NCI-H510A treated with DMSO at 0.1 percent for 48 hours (cell line): ENCODE measurements at regions not wholly inside any gene's neighbourhood (a gene's known extent, or its start where the extent isn't known, plus 50 kb on each side); places are given as distances from the start of the nearest gene placed in this dataset.
A peak's percentile ranks its signal among the peaks of the same experiment; 100 is the strongest.
"Not testable (repeated sequence)": the region's sequence is repeated elsewhere in the genome, so short reads cannot be mapped to it uniquely, and the experiment has no call there.

Source experiments
- DNase-seq: peaks from one replicate; lab custom pipeline; 2025; lab: John Stamatoyannopoulos, UW

GRCh38 chrX:55813150-55813549 is 95.6 kb downstream of the RRAGB start:
- no peak for DNase-seq

DNA sequence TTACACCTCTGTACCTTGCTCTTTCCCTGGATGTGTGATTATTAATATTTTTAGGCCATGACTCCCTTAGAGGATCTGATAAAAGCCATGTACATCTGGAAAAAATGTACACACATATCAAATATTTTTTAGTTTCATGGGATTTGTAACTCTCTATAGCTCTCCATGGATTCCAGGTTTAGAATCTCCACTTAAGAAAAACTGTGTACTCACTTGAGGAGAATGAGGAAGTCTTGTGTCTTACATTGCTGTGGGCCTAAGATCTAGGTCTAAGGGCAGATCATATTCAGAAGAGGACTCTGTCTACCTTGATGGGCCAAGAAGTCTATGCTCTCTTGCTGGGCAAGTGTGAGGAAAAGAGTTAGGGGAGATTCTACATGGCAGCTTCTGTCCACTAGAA is 98.0 kb downstream of the RRAGB start:
- DNase-seq, result no peak

DNA sequence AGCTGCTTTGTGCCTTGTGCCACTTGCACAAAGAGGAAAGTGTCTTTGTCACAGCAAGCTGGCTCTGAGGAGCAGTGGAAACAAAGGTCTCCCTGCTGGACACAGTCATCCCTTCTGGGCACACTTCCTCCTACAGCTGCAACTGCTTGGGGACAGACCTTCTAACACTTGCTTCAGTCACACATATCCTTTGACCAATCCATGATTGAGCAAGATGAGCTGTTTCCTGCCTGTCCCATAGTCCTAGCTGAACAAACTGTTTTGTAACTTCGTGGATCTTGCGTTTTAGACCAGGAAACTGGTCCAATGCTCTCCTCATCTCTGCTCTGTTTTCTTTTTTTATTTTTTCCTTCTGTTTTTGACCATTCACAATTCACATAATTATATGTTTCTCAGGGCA is 98.5 kb downstream of the RRAGB start:
- DNase-seq, result no peak

DNA sequence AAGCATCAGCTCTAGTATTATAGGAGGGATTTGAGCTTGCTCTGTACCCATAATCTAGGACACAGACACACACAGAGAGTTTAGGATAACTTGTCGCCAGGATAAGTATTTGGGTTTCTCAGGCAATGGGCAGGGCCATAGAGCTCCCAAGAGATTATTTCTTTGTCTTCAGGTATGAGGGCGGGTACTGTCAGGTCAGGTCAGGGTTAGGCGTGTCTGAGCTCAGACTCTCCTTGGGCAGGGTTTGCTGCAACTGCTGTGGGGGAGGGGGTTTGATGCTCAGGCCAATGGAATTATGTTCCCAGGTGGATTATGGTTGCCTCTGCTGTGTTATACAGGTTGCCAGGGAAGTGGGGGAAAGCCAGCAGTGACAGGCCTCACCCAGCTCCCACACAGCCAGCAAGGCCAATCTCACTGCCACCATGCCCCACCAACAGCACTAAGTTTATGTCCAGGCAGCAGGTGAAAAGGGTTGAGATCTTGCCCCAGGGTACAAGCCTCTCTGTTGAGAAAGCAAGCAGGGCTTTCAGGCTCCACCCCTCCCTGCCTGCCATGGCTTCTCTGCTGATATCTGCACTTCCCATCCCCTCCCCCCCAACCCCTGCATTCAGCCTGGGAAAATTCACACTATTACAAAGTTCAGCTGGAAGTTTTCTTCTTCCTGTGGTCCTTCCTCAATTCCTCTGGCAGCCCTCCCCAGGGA is 101.3 kb downstream of the RRAGB start:
- no peak for DNase-seq

- no peak for DNase-seq
Measured at GRCh38 chrX:55839485-55839884, 121.9 kb downstream of the RRAGB start.

GRCh38 chrX:55841962-55842752 is 124.6 kb downstream of the RRAGB start:
- no peak for DNase-seq

- DNase-seq, result not testable (repeated sequence)
Measured at GRCh38 chrX:55866779-55867178, 149.2 kb downstream of the RRAGB start.

GRCh38 chrX:55867181-55867651 is 149.7 kb downstream of the RRAGB start:
- no peak for DNase-seq

- no peak for DNase-seq
Measured at GRCh38 chrX:55867708-55868107, 150.2 kb downstream of the RRAGB start.

DNA sequence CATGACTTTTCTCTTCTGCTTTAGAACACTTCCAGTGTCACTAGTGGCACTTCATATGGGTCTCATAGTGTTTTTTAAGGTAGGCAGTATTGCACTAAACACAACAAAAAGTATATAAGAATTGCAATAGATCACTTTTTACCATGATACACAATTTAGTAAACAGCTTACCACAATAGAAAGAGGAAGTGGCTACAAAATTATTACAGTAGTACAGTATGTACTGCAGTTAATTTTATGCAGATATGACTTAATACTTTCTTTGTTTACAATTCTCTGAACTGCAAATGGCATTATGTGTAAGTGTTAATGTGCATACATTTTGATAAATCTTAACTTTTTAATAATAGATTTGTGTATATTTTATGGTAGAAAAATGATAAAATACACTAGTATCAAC is 157.3 kb downstream of the RRAGB start:
- DNase-seq, result no peak

DNA sequence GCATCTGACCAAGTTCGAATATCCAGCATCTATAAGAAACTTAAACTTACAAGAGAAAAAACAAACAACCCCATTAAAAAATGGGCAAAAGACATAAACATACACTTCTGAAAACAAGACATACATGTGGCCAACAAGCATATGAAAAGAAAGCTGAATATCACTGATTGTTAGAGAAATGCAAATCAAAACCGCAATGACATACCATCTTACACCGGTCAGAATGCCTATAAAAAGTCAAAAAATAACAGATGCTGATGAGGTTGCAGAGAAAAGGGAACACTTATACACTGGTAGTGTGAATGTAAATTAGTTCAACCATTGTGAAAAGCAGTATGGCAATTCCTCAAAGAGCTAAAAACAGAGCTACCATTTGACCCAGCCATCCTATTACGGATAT is 166.0 kb downstream of the RRAGB start:
- DNase-seq, result not testable (repeated sequence)

DNA sequence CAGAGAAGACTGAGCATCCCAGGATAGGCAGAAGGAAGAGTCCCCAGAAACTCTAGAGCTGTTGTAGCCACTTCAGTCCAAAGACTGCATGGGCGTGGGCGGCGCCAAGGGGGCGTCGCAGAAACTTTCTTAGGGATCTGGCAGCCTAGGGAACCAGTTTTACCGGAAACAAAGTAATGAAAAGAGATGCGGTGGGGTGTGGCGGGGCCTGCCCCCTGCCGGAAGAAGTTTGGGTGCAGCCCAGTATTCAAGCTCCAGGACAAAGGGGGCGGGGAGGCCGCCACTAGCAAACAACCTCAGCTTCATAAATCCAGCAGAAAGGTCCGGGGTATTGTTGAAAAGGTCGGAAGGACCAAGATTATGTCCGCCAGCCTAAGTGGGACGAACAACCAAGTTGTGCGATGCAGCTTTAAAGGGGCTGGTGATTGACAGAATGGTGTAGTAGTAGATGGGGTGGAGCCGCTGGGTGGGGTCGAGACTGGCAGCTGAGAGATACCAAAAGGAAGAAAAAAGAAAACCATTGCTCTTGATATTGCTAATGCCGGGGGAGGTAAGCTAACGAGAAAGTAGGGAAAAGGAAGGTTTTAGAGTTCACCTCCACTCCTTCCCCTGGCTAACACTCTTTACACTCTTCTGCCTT is 190.5 kb downstream of the RRAGB start:
- peak; percentile 39 for DNase-seq

DNA sequence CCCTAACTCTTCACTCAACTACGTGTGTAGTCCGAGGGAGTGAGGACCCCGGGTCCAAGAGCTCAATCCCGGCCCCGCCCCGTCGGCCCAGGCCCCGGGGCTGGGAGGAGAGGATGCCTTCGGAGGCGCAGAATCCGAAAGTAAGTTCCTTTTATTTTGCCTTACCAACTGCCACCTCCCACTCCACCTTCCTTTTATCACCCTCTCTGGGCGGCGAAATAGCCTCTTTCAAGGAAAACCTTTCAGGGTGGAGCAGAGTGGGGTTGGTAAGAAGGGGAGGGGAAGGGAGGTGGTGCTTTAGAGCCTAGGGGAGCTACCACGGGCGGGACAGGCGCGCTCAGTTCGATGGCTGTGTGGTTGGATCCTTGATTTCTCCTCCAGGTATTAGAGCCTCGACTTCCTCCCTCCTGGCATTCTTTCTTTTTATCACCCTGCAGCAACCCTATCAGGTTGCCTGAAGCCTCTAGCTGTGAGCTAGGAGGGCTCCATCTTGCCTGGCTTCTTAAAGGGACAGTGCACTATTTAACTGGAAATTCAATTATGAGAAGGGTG is 191.2 kb downstream of the RRAGB start:
- DNase-seq, result peak; percentile 36

DNA sequence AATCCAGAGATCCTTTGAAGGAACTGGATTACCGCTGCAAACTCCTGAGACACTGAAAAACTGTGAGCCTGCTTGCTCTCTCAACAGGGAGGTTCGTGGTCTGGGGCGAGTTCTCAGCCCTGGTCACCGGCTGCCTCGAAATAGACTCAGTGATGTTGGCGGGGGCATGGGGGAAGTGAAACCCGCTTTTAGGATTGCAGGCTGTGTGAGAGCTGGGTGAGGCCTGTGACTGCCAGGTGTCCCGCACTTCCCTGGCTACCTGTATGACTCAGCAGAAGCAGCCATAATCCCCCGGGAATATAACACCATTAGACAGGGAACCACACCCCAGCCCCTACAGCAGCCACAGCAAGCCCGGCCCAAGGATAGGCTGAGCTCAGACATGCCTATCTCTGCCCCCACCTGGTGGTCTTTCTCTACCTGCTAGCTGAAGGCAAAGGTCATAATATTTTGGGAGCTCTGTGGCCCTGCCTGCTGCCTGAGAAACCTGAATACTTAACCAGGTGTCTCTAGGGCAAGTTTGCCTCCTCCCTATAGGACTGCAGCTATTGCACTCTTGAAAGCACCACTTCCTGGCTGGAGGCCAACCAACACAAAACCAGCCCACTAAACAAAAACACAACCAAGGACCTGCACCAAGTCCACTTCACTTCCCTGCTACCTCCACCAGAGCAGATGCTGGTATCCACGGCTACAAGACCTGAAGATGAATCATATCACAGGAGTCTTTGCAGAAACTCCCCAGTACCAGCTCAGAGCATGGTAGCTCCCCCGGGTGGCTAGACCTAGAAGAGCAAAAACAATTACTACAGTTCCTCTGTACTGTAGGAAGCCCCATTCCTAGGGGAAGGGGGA is 202.0 kb downstream of the RRAGB start:
- no peak for DNase-seq

- DNase-seq, result no peak
Measured at GRCh38 chrX:55924574-55924973, 207.0 kb downstream of the RRAGB start.

DNA sequence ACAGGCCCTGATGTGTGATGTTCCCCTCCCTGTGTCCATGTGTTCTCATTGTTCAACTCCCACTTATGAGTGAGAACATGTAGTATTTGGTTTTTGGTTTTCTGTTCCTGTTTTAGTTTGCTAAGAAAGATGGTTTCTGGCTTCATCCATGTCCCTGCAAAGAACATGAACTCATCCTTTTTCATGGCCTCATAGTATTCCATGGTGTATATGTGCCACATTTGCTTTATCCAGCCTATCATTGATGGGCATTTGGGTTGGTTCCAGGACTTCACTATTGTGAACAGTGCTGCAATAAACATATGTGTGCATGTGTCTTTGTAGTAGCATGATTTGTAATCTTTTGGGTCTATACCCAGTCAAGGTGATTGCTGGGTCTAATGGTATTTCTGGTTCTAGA is 211.0 kb downstream of the RRAGB start:
- DNase-seq, result not testable (repeated sequence)
